HG03108 (cell line): ENCODE measurements at regions not wholly inside any gene's neighbourhood (a gene's known extent, or its start where the extent isn't known, plus 50 kb on each side); places are given as distances from the start of the nearest gene placed in this dataset.
"Not testable (repeated sequence)": the region's sequence is repeated elsewhere in the genome, so short reads cannot be mapped to it uniquely, and the experiment has no call there.

Experiments
- ATAC-seq: cut with Tn5 transposase; IDR thresholded peaks from one replicate; pipeline ENCODE4 v1.9.1; 2021; ENCODE audit warnings: moderate library complexity; ENCODE audit not compliant: unreplicated experiment

GRCh38 chr15:96466389-96466947 lies 136.0 kb downstream of the NR2F2 start:
- ATAC-seq: no peak

- no peak for ATAC-seq
Measured at GRCh38 chr15:96468036-96468435, 137.5 kb downstream of the NR2F2 start.

GRCh38 chr15:96470681-96471310 lies 140.3 kb downstream of the NR2F2 start:
- no peak for ATAC-seq

GRCh38 chr15:96472681-96473080 lies 142.2 kb downstream of the NR2F2 start:
- no peak for ATAC-seq

- no peak for ATAC-seq
Measured at GRCh38 chr15:96473556-96473955, 143.1 kb downstream of the NR2F2 start.

- ATAC-seq: no peak
Measured at GRCh38 chr15:96474231-96474664, 143.7 kb downstream of the NR2F2 start.

- ATAC-seq: no peak
Measured at GRCh38 chr15:96477227-96477626, 146.7 kb downstream of the NR2F2 start.

- not testable (repeated sequence) for ATAC-seq
Measured at GRCh38 chr15:96484412-96484811, 153.9 kb downstream of the NR2F2 start.

GRCh38 chr15:96484830-96485229 lies 154.3 kb downstream of the NR2F2 start:
- ATAC-seq: no peak

GRCh38 chr15:96487245-96487644 lies 156.7 kb downstream of the NR2F2 start:
- ATAC-seq: no peak

- not testable (repeated sequence) for ATAC-seq
Measured at GRCh38 chr15:96491066-96491699, 160.7 kb downstream of the NR2F2 start.

- not testable (repeated sequence) for ATAC-seq
Measured at GRCh38 chr15:96491700-96492644, 161.5 kb downstream of the NR2F2 start.

GRCh38 chr15:96494505-96494904 lies 164.0 kb downstream of the NR2F2 start:
- ATAC-seq: no peak

- ATAC-seq: no peak
Measured at GRCh38 chr15:96495386-96495785, 164.9 kb downstream of the NR2F2 start.

GRCh38 chr15:96497951-96498350 lies 167.5 kb downstream of the NR2F2 start:
- no peak for ATAC-seq

- ATAC-seq: no peak
Measured at GRCh38 chr15:96500508-96500907, 170.0 kb downstream of the NR2F2 start.

- ATAC-seq: no peak
Measured at GRCh38 chr15:96501362-96501761, 170.9 kb downstream of the NR2F2 start.

- no peak for ATAC-seq
Measured at GRCh38 chr15:96502196-96502595, 171.7 kb downstream of the NR2F2 start.

- no peak for ATAC-seq
Measured at GRCh38 chr15:96503276-96503675, 172.8 kb downstream of the NR2F2 start.

GRCh38 chr15:96504371-96504770 lies 173.9 kb downstream of the NR2F2 start:
- ATAC-seq: no peak

GRCh38 chr15:96505014-96505413 lies 174.5 kb downstream of the NR2F2 start:
- no peak for ATAC-seq
